Amniotic stem cell (primary cell): ENCODE measurements at regions not wholly inside any gene's neighbourhood (a gene's known extent, or its start where the extent isn't known, plus 50 kb on each side); places are given as distances from the start of the nearest gene placed in this dataset.
"Not testable (repeated sequence)": the region's sequence is repeated elsewhere in the genome, so short reads cannot be mapped to it uniquely, and the experiment has no call there.

Experiments
- DNase-seq: peaks from one replicate; lab custom pipeline; 2025; lab: John Stamatoyannopoulos, UW

DNA sequence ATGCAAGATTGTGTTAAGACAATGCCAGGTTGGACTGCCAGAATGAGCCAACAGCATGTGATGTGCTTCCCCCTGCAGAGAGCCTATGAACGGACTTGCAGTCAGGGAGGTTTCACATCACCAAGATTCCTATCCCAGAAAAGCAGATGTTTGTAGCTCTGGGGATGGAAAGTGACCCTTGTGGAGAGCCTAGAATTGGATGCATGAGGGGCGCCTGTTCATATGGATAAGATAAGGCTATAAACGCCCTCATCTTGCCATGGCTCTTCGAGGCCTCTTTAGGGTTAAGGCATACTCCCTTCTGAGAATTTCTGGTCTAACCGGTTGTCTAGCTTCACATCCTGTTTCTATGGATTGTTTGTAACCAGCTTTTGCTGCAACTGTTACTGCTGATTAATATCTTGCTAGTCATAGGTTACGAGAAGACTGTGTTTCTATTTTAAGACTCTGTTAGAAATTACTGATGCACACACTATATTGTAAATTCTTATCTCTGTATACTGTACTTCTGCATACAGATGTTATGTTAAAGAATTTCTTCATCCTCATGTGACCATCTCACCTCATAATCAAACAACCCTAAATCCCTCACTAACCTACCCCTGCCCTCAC lies 295.8 kb downstream of the PTGER3 start:
- DNase-seq: not testable (repeated sequence)

- DNase-seq: no peak
Measured at GRCh38 chr1:70754701-70755100, 292.9 kb downstream of the PTGER3 start.

GRCh38 chr1:70760154-70760553 lies 287.5 kb downstream of the PTGER3 start:
- no peak for DNase-seq

GRCh38 chr1:70762386-70762785 lies 285.2 kb downstream of the PTGER3 start:
- DNase-seq: no peak

DNA sequence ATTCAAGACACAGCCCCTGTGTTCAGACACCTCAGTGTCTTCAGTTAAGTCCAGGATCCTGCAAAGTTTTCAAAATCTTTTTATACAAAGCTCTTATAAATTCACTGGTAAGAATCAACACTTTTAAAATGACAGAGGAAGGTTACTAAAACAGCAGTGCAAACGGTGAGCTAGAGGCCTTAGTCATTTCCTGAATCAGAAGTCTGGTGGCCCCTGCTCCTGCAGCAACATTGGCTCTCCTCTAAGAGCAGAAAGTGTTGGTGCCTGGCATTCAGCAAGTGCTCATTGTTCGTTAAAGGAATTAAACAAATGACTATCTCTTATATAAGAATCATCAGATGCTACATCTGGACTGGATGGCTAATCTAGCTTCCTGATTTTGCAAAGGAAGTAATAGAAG lies 282.9 kb downstream of the PTGER3 start:
- no peak for DNase-seq

DNA sequence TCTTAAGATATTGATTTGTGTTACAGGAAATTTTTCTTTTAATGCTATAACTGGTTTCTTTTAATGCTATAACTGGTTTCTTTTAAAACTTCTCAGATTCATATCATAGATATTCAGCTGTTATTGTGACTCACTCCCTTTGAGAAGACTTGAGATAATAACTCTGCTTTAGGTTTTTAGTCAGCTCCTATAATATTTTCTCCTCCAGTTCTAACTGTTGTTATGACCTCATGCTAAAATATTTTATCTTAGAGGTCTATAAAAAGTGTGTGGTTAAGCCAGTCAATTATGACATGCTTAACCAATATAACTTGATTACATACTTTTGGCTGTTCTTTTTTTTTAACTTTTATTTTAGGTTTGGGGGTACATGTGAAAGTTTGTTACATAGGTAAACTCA lies 280.2 kb downstream of the PTGER3 start:
- DNase-seq: no peak

DNA sequence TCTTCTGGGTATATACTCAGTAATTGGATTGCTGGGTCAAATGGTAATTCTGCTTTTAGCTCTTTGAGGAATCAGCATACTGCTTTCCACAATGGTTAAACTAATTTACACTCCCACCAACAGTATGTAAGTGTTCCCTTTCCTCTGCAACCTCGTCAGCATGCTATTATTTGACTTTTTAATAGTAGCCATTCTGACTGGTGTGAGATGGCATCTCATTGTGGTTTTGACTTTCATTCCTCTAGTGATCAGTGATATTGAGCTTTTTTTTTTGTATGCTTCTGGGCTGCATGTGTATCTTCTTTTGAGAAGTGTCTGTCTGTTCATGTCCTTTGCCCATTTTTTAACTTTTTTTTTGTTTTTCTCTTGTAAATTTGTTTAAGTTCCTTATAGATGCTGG lies 279.4 kb downstream of the PTGER3 start:
- DNase-seq: no peak

DNA sequence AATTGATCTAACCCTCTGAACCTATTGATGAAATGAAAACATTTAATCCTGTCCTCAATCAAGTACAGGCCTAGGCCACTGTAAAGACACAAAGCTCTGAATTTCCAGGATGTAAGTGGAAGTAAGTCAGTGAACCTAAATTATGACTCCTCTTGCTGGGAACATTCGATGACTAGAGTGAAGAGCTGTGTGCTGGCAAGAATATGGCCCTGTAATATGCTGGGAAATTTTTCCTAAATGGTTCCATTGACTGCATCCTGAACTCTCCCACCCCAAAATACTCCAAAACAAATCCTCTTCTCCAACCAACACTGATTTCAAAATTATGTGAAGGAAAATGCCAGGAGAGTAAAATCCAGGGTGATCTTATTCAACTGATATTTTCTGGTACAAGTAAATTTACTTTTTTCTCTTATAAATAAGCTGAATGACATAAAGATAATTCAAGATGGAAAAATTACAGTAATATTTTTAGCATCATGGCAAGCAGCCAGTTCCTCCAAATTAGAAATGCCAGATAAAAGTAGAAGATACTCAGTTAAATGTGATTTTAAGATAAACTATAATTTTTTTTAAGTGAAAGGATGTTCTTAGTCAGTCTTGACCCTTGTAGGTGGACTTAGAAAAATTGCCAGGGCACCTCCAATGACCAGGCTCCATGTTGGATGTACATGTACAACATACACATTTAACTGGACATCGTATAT lies 269.4 kb downstream of the PTGER3 start:
- DNase-seq: no peak

- DNase-seq: no peak
Measured at GRCh38 chr1:70778934-70779333, 268.7 kb downstream of the PTGER3 start.

DNA sequence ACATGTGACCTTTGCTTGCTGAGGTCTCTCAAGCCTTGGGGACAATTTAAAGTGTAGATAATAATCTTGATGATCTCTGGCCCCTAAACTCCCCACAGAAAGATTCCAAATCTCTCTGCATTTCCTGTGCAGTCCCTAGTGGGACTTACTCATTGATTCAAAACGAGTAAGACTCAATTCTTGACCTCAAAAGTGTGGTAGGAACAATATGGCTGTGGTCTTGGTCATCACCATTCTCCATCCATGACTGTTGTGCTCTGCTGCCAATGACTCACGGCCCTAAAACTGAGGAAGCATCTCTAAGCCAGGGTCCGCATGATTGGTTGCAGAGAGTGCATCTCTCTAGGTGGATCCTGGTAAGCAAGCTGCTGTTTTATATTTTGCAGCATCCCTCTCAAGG lies 268.0 kb downstream of the PTGER3 start:
- no peak for DNase-seq

DNA sequence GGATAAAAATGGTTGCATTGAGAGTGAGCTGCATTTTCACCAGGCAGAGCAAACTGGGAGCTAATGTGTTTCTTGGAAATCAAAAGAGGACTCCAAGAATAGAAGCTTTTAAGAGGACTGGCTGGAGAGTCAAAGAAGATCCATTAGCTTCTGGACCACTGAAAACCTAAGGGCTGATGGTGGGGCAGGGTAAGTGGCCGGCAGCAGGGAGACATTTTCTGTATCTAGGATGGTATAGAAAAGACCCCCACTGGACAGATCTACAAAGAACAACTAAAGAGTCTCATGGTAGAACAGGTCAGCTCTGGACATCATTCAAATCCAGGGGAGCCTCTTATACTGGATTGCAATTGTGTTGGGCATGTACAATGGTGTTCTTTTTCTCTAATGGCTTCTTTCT lies 262.3 kb downstream of the PTGER3 start:
- DNase-seq: no peak

DNA sequence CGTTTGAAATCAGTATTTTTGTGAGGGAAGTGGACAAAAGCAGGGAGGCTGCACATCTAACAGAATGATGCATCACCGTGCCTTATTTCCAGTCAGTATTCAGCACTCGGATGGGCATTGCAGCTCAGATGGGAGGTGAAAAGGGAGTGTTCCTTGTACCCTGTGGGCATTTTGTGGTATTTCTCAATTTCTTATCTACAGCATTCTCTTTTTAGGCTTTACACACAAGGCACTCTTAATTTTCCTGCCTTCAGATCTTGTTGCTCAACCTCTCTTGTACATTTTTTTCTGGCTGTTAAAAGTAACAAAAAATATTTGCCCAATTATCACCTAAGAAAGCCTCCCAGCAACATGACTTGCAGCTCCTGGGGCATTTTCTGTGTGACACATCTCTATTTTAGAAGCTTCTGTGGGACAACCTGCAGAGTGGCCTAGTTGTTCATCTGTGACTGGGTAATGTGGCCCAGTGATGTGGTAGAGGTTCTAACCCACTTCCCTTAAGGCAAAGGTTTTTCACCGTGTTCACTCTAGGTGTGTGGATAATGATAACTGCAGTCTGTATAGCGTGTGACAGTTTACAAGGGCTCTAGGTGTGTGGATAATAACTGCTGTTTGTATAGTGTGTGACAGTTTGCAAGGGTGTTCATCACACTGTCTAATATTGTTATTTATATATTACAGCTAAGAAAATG lies 257.2 kb downstream of the PTGER3 start:
- no peak for DNase-seq

- DNase-seq: not testable (repeated sequence)
Measured at GRCh38 chr1:70795064-70795463, 252.6 kb downstream of the PTGER3 start.

- DNase-seq: not testable (repeated sequence)
Measured at GRCh38 chr1:70796298-70796697, 251.3 kb downstream of the PTGER3 start.

- not testable (repeated sequence) for DNase-seq
Measured at GRCh38 chr1:70802625-70803024, 245.0 kb downstream of the PTGER3 start.

DNA sequence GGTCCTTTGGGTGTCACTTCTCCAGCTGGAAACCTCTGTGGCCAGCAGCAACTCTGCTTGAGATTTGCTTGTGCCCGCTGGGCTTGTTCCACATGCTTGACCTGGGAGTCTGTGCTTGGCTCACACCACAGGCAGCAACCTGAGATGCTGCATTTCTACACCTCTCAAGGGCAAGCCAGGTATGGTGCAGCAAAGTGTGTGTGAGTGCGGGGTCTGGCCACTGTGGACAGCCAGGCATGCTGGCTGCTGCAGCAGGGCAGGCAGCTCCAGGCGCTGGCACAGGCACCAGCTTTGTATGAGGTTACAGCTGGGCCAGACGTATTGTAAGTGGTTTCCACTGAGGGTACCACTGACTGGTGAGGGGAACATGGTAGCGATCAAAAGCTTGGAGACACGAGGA lies 242.0 kb downstream of the PTGER3 start:
- no peak for DNase-seq

GRCh38 chr1:70807088-70807664 lies 240.4 kb downstream of the PTGER3 start:
- DNase-seq: no peak

GRCh38 chr1:70809069-70809468 lies 238.5 kb downstream of the PTGER3 start:
- no peak for DNase-seq

DNA sequence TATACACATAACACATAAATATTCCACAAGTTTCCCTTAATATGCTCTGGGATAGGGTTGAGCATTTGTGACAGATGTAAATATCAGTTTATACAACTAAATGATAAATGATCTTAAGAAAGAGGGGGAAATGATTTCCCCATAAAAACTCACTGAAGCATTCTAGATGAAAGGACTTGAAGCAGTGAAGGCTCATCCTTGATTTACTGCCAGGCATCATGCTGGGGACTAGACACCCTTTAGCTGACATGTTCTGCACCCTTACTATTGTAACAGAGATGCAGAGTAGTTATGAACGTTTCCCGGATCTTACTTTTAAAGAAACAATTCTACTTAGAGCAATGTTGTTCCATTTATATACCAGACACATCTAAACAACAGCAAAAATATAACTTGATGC lies 235.8 kb downstream of the PTGER3 start:
- no peak for DNase-seq

- DNase-seq: no peak
Measured at GRCh38 chr1:70812442-70813109, 235.0 kb downstream of the PTGER3 start.

GRCh38 chr1:70818401-70818800 lies 229.2 kb downstream of the PTGER3 start:
- no peak for DNase-seq

GRCh38 chr1:70819231-70819630 lies 228.4 kb downstream of the PTGER3 start:
- no peak for DNase-seq
